Inflammatory macrophage (primary cell): ENCODE measurements at regions not wholly inside any gene's neighbourhood (a gene's known extent, or its start where the extent isn't known, plus 50 kb on each side); places are given as distances from the start of the nearest gene placed in this dataset.
A peak's percentile ranks its signal among the peaks of the same experiment; 100 is the strongest.

Experiments used
- DNase-seq, 2 donors: peaks; one replicate each; pipeline ENCODE4 v3.0.0-alpha.2; 2020 to 2022

DNA sequence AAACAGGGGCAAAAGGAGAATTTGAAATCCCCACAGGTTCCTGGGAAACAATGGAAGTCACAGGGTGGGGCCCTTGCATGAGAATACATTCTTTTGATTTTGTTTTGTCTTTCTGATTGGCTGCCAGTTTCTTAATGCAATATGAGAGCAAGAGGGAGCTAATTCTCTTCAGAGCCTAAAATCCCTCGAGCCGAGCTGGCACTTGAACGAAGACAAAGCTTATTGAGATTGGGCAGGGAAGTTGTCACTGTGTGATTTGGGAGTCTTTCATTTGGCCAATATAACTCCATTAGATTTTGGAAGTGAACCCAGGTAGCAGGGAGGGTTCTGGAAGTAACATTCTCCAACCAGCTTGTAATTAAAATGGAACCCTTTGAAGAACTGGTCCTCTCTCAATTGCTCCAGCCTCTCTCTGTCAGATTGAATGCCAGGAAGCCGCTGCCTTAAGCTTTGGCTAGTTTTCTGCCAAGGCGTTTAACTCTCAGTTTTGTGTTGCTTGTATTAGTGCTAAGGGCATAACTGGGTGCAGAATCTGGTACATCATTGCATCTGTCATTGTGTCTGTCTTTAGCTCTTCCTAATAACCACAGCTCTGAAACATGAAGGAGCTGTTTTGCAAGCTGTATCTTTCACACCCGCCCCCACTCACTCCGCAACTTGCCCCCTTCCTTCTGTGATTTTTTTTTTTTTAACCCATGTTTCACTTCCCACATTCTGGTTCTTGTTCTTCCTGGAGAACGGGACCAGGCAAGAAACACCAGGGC lies 272.0 kb downstream of the MAF start:
- DNase-seq, result peak; percentile 16 to 90

DNA sequence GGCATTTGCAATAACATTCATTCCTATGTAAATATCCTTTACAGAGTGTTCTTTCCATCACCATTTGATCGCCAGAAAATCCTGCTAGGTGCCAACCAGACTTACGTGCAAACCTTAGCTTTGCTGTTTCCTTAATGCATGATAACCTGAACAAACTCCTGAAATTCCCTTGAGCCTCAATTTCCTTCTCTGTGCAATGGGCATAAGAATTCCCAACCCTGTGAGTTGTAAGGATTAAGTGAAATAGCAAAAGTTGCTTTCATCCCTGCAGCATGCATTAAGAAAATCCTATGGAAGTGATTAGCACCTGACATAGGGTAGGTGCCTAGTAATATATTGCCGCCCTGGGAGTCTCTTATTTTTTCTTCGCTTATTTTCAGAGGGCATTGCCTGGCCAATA lies 272.7 kb downstream of the MAF start:
- DNase-seq, result no peak

DNA sequence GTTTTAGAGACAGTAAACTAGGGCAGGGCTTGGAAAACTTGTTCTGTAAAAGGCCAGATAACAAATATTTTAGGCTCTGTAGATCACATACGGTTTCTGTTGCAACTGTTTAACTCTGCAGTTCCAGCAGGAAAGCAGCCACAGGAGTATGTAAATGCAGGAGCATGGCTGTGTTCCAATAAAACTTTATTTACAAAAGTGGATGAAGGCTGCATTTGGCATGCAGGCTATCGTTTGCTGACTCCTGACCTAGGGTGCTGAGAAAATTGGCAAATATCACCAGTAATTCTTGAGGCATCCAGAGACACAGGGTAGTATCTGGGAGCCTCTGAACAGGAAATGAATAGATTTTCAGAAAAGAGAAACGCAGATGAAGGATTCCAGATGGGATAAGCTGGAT lies 274.0 kb downstream of the MAF start:
- DNase-seq, result no peak

DNA sequence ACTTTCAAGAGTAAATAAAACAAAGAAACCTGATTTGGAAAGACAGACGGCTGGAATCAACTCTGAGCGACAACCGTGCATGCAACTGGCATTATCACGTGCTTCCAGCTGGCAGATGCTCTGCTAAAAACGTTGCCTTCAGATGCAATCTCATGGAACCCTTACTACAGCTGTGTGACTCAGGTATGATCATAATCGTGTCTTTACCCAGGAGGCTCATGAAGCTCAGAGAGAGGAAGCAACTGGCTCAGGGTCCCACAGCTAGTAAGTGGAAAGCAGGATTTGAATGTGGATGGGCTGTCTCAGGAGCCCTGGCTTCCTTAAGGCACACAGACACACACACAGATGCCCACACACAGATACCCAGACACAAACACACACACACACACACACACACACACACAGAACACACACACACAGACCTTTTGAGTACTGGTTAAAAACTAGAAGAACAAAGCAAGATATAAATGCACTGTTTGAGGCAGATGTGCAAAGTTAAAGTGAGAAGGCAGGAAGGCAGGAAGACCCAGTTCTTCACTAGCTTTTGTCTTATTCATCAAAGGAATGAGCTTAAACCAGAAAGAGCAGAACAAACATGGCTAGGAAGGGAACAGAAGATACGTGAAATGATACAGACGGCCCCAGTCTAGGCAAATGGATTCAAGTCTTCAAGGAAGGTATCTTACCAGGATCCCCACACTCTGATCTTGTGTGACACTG lies 275.2 kb downstream of the MAF start:
- DNase-seq, result no peak

DNA sequence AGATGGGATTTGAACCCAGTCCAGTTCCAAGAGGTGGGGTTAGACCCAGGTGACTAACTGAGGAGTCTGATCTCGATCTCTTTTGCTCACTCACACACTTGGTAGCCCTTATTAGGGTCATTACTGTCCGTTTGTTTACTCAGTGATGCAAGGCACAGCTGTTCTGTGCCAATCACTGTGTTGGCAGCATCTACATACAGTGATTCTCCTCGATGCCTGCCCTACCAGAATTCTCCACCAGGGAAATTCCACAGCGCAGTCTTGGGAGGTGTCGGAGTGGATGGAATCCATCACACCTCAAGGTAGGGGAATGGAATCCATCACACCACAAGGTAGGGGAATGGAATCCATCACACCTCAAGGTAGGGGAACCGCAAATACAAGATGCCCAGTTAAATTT lies 279.6 kb downstream of the MAF start:
- DNase-seq, result no peak

DNA sequence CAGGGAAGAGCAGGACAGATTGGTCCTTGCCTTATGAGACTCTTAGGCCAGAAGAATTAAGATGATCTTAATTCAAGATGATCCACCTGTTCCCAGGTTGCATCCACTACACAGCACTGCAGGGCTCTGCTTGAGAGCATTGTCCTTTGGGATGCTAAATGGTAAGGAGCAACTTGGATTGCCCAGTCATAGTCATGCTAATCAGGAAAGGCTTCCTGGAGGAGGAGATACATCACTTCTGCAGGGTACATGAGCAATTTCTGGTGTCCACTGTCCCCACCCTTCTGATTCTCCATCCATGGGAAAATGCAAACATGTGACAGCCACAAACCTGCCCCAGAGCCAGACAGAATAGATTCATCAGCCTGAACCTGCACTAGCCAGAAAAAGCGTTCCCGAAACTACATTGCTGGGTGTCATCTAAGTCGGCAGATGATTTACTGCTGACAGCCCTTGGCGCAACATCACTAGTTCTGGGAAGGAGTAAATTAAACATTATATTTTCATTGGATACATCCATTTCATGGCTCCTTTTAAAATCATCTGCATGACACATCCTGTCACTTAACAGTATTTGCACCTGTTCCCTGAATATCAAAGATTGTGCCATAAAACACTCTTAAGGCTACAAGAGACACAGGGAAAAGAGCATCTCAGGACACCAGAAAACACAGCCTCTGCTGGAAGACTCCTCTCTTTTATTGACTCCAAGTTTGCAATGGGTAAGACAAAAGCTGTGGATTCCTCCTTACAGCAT lies 282.2 kb downstream of the MAF start:
- no peak for DNase-seq

DNA sequence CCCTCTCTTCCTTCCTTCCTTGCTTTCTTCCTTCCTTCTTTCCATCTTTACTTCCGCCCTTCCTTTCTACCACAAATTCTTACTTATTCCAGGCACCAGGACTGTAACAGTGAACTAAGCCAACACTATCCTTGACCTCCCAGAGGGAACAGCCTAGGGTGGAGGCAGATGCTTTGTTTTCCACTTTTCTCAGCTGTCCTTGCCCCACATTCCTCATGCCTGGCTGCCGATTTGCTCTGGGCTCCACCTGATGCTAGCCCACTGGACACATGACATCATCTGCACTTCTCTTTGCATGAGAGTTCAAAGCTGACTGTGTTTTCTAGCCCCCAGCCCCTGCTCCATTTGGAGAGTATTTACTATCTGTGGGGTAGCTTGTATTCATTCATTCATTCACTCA lies 283.0 kb downstream of the MAF start:
- DNase-seq, result no peak

DNA sequence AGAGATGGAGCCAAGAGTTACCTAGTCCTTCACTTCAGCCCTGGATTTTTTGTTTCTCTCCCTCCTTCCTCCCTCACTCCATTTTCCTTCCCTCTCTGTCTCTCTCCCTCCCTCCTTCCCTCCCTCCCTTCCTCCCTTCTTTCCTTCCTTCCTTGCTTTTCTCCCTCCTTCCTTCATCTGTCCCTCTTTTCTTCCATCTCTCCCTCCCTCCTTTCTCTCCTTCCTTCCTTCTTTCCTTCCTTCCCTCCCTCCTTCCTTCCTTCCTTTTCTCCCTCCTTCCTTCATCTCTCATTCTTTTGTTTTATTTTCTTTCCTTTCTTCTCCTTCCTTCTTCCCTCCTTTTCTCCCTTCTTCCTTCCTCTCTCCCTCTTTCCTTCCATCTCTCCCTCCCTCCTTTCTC lies 283.5 kb downstream of the MAF start:
- no peak for DNase-seq

DNA sequence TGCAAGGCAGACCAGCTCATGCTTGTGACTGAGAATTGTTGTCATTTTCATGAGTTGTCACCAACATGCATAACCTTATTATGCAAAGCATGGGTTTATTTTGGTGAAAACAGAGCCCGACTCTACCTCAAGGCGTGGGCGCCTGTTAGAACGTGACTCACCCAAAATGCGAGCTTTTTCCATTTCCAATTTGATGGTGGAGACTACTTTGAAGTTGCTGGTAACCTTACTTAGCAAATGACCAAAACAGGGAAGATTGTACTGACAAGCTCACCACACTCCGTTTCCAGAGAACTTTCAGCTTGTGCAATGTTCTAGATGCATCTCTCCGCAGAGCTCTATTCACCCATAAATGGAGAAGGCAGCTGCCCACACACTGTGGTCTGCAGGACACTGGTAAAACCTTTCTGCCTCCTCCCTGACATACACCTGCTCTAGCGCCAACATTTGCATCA lies 284.5 kb downstream of the MAF start:
- peak in 1 of 2 donors; percentile 83 for DNase-seq

DNA sequence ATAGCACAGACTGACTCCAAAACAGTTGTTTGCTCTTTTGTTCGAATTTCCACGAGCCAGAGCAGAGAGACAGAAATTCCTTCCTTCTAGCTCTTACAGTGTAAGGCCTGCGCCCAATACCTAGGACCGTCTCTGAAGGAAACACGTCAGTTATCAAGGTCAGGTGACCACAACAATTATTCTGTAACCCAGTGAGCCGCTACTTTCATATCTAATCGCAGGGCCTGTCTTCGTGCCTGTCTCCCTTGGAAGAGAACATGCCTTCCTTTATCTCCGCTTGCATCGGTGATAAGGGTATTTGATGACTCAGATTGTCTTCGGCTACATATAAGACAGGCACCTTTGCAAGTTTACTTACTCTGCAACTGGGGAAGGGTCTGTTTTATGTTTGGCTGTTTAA lies 288.0 kb downstream of the MAF start:
- DNase-seq, result no peak

DNA sequence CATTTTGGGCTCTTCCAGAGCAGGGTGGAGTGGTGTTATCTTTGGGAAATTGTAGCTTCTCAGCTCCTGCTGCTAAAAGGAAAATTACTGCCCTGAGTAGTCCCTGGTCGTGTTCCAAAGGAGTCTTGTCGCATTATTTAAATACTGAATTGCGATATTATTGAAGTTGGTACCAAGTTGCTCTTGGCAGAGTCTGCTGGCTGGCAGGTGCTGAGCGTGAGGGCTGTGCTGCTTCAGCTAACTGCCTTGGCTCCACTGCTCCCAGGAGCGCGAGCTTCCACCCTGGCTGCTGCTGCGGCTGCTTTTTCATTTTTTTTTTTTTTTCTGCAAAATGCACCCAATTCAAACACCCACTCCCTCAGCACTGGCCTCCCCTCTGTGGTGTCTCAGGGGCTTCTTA lies 289.8 kb downstream of the MAF start:
- no peak for DNase-seq

DNA sequence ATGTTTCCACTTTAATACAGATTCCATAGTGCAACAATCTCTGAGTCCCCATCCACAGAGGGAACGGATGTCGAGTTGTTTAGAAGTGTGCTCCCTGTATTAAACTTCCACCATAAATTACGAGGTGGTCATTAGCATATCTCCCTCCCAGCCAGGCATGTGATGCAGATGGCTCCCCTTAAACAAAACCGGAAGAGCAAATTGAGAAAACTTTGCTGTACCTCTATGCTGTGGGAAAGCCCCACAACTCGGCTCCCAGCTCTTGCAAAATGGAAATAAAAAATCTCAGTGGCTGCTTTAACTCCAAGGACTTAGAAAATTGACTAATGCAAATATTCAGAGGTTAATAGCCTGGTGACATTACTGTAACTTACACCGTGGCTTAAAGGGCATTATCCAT lies 290.9 kb downstream of the MAF start:
- peak; percentile 28 to 37 for DNase-seq

DNA sequence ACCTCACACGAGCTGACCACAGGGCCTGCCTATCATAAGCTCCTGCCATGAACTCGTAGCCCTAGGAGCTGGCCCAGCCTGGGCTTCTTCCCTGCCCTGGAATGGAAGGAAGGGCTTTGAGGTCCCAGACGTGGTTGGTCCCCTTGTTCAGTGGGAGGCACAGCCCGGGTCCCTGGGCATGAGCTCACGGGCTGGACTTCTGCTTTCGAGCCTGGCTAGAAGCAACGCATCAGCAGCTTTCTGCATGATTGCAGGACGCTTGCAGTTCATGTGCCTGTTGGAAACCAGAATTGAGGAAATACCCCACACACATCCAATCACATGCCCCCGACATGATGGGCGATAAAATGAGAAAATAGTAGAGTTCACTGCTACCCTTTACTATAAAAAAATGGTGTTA lies 293.3 kb downstream of the MAF start:
- peak; percentile 95 to 98 for DNase-seq

DNA sequence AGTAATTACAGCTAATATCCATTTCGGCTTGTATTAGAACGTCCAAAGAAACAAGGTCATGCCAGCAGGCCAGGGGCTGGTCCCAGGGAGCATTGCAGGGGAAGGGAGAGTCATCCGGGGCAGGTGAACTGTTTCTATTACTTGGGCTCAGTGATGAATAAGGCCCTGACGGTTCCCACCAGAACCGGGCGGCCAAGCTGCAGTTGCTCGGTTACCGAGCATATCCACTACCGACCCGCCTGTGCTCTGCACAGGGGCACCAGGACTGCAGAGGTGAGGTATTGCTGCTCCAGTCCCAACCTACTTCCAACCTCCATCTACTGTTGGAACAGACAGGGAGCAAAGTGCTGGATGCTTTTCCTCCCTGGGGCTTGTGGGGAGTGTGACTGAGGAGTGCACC lies 295.5 kb downstream of the MAF start:
- DNase-seq, result no peak

DNA sequence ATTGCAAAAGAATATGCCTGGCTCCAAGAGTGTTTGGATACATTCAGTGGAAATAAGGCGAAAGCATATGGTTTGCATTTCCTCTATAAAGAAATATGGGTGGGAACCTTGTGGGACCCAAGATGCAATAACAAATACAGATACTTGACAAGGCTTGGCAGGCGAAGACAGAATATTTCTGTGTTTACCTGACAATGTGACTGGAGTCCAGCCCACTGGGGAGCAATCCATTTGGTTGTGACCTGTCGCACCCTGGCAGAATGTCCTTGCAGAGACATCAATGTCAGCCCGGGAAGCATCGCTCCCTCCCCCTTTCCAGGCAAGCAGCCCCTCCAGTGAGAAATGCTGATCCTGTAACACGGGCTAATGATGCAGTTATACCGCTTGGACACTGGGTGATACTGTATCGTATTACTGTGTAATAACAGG lies 296.6 kb downstream of the MAF start:
- DNase-seq, result no peak

DNA sequence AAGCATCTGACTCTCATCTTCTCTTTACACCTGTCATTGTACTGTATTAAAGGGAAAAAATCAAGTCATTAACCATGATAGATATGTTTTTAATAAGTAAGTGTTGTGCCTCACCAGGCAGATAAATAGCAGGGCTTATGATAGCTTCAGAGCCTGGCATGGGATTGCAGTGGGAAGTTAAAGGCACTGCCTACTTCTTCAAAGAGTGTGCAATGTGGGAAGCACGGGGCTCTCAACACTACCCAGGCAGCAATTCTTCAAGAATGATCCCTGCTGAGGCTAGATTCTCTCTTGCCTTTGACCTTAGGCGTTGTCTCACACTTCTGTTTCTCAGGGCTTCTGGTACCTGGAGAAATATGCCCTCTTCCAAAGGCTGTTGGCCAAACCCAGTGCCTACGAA lies 297.3 kb downstream of the MAF start:
- peak in 1 of 2 donors; percentile 70 for DNase-seq

DNA sequence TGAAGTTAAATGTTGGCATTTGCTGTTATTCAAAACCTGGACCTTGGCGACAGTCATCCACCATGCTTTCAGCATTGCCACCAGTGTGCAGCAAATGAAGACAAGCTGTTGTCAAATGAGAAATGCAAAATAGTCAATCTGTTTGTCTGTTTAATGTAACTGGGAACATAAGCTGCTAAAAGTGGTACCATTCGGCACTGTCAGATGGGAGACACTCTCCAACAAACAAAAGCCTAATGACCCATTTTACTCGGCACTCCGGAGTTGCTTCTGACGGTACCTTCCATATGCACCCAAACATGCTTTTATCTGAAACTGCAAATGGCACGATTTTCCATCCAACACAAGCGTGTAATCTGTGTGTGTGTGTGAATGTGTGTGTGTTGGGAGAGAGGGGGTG lies 297.8 kb downstream of the MAF start:
- no peak for DNase-seq

DNA sequence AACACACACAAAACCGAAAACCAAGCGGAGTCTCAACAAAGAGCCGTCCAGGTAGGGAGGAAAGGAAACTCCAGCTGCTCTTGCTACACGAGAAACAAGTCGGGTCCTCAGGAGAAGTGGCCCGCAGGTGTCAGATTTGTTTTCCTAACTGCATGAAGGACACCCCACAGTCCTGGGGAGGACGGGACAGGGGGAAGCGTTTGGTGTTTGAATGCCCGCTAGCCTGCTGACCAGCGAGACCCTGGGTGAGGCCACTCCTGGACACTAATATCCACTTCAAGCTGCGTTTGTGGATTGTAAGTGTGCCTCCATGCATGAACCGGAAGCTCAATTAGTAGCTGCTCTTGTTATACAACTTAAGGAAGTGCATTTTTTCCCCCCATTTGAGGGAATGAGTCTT lies 299.5 kb downstream of the MAF start:
- DNase-seq, result no peak

DNA sequence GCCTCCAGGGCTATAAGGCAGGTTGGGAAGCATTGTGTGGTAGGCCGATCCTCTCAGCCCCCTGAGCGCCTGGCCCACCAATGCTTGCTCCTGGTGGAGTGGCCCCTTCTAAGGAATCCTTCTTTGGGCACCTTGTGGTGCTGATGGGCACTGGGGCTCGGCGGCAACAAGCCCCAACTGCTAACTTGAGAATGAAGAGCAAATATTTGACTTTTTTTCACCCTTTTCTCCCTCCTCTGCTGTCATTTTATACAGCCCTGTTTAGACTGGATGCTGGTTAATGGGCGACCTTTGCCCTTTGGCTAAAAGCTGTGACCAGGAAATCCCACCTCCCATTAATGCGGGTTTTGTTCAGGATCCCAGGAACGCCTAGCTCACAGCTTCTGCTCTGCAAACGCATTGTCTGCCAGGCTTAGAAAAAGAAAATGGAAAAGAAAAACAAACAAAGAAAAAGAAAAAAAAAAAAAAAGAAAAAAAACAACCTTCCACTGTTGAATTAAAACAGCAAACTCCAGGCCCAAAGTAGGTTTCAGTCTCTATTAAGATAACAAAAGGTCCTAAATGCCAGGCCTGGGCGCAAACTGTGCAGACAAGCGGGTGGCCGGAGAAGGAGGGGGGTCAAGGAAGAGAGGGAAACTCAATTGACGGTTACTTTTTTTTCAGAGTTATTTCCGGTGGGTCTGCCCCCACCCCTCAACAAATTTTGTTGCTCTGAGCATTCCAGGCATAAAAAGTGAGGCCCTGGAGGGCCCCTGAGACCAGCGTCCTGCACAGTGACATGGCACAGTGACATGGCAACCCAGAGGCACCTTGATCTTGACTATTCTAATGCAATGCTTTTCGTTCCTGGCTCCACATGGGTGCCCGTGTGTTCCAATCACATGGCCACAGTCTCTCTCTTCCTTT lies 301.4 kb downstream of the MAF start:
- no peak for DNase-seq

DNA sequence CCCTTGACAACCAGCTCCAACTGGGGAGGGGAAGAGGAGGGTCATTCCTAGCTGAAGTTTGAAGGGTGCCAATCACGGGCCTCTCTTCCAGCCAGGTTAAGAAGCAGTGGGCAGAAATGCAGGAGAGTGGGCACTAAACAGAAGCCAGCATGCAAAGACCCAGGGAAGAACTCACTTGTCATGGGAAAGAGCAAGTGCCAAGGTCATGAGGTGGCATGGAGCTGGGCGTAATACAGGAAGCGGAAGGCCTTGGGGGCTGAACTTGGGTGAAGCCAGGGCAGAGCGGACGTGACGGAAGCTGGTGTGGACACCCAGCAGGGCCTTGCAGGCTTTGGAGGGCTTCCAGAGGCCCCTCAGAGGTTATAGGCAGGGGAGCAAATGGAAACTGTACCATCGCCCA lies 302.1 kb downstream of the MAF start:
- no peak for DNase-seq

DNA sequence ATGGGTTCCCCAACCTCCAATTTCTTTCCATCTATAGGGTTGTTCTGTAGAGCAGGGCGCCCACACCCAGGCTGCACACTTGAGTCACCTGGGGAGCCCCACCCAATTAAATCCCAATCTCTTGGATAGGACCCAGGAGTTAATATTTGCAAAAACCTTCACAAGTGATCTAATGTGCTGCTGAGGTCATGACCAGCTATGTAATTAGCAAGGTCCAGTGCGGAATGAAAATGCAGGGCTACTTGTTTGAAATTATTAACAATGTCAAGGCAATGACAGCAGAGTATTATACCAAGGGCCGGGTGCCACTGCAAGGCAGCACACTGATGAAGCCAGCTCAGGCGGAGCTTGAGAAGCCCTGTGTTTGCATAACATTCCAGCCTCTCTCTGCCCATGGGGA lies 302.7 kb downstream of the MAF start:
- no peak for DNase-seq

DNA sequence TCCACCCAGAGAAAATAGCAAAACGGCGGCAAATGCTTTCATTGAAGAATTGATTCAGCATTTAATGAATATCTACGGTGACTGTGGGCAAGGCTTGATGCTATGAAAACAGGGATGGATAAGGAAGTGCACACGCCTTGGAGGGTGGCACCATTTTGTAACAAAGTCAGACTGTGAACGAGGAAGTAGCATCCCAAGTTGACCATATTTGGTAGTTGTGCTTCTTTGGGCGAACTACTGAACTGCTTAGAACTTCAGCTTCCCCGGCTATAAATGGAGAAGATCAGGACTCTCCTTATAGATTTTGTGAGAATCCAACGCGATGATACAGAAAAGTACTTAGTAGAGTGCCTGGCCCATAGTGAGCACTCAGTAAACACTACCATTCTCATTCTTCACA lies 303.2 kb downstream of the MAF start:
- DNase-seq, result peak; percentile 41 to 51

DNA sequence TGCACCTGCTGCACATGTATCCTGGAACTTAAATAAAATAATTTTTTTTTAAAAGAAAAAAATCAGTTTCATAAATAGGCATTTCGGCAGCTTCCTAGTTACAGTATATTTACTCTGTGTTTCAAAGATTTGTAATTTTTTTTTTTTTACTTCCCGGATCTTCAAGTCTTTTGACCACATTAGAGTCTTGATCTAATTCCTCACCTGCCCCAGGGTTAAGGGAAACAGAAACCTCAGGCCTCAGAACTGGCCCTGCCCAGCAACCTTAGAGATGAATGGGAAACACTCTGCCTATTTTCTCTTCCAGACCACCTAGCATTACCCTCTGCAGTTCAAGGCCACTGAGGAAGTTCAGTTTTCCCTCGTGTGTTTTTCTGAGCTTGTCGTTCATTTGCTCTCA lies 304.0 kb downstream of the MAF start:
- DNase-seq, result no peak
